SIG-M5 treated with dmso at 0.1 percent for 504 hours (cell line): ENCODE measurements at regions not wholly inside any gene's neighbourhood (a gene's known extent, or its start where the extent isn't known, plus 50 kb on each side); places are given as distances from the start of the nearest gene placed in this dataset.
"Not testable (repeated sequence)": the region's sequence is repeated elsewhere in the genome, so short reads cannot be mapped to it uniquely, and the experiment has no call there.

ENCODE experiments used
- DNase-seq: peaks from one replicate; lab custom pipeline; 2025; ENCODE audit not compliant: unreplicated experiment; lab: John Stamatoyannopoulos, UW

- DNase-seq, result peak; percentile 44
These were observed 79.1 kb upstream of the HES1 start for GRCh38 chr3:194056731-194057415.

DNA sequence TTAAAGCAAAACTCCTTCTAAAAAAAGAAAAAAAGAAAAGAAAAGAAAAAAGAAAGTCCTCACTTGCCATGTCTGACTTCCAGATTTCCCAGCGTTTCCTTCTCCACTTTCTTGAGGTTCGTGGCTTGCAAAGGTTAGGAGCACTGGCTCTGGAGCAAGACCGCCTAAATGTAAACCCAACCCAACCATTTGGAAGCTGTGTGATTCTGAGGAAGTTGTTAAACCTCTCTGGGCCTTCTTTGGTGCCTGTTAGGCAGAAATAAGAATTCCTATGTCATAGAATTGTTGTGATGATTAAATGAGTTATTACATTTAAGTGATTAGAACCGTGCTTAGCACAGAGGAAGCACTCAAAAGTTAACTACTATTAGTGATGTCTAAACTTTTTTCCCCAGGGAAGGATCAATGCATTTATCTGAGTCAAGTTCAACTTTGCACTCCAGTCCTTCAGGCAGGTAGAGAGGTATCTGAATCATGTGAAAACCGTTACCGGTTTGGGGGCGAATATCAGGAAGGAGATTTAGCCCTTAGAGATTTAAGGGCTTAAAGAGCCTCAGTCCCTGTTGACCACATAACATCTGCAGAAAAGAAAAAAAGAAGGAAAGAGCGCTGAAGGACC lies 78.3 kb upstream of the HES1 start:
- DNase-seq, result no peak

GRCh38 chr3:194058189-194058571 lies 77.8 kb upstream of the HES1 start:
- no peak for DNase-seq

DNA sequence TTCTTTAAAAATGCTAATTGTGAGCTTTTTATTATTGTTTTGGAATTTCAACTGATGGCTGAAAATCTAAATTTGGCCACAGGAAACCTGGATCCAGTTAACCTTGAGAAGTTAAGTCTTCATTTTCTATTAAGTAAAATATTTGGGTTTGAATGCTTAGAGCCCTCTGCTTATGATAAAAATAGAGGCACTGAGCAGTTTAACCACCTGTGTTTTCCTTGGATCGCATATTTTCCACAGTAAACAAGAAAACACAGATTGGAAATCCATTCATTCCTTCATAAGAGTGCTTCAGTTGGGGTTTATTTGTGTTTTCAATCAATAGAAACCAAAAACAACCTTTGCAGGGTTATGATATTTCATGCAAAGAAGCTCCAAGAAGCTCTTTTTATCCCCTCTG lies 77.2 kb upstream of the HES1 start:
- no peak for DNase-seq

DNA sequence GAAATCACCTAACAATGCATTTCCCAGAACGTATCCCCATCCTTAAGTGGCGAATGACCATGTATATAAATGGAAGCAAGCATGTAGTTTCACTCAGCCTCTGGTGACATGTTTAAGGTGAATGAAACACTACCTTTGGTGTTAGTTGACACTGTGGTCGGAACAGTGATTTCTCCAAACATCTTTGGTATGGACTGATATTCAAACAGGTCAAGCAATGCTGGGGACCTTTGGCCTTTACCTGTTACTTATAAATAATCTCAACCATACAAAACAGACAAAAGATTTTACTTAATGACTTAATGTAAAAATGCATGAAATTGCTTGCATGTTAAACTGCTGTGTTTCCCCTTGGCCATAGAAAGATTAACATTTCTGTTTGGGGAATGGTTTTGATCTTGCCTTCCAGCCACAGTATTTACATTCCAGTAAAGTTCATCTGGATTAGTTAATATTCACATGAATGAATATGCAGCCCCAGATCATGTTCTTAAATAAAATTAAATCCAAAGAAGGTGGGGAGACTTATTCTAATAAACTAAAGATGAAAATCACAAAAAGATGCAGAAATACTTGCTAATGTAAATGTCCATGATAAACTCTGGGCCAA lies 74.4 kb upstream of the HES1 start:
- DNase-seq, result no peak

GRCh38 chr3:194062830-194063229 lies 73.1 kb upstream of the HES1 start:
- no peak for DNase-seq

DNA sequence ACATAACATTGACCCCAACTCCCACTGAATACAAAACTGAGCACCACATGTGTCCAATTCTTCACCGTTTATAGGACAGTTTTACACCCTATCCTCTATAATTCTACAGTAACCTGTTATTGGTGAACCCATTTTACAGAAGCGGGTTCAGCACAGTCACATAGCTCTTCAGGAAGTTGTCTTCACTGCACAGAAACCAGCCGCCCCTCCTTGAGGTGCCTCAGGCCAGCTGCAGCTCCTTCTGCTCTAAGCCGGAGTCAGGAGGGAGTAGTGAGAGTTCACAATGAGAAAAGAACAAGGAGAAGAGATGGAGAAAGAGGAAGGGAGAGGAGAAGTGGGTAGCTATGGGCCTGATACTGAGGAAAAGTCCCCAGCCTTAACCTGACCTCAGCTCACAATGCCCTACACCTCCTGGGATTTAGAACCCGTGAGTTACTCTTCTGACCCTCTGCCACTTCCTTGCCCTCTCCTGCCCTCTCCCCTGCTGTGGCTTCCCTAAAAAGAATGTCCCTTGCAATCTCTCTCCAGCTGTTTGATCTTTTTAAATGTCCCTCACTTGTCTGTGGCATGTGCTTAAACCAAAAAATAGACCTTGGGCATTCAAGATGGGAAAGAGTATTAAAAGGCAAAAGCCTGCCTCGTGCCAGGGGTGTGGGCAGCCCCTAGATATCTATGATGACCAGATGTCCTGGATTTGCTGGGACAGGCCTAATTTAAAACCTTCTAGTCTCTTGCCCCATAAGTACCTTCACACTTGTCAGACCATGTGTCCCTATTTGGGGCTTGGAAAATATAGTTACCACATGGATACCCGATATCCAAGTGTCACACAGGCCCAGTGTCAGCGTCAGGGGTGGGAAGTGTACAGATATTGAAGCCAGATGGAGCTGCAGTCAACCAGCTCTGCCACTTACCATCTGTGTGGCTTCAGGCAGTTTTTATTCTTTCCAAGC lies 71.3 kb upstream of the HES1 start:
- no peak for DNase-seq

- DNase-seq, result not testable (repeated sequence)
These were observed 68.6 kb upstream of the HES1 start for GRCh38 chr3:194067327-194067726.

GRCh38 chr3:194067949-194068362 lies 68.0 kb upstream of the HES1 start:
- DNase-seq, result no peak

DNA sequence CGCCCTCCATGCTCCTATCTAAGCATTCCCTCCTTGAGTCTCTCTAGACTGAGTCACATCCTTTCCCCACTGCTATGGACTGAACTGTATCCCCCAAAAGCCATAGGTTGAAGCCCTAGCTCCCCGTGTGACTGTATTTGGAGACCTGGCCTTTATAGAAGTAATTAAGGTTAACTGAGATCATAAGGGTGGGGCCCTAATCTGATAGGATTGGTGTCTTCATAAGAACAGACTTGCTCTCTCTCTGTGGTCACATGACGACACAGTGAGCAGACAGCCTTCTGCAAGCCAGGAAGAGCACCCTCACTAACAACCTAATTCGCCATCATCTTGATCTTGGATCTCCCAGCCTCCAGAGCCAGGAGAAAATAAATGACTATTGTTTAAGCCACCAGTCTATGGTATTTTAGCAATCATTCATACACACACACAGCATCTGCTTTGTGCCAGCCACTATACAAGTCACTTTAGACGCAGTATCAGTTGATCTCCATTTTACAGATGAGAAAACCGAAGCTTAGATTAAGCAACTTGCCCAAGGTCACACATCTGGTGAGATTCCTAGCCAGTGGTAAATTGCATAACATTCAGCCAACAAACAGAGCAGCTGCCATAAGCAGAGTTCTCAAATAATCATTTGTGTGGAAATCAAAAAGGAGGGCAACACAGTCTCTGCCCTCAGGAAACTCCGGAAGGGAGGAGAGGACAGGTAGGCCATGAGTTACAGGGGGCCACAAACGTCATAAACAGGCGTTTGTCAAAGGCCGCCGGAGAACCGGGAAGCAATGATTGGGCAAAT lies 66.3 kb upstream of the HES1 start:
- peak; percentile 64 for DNase-seq

DNA sequence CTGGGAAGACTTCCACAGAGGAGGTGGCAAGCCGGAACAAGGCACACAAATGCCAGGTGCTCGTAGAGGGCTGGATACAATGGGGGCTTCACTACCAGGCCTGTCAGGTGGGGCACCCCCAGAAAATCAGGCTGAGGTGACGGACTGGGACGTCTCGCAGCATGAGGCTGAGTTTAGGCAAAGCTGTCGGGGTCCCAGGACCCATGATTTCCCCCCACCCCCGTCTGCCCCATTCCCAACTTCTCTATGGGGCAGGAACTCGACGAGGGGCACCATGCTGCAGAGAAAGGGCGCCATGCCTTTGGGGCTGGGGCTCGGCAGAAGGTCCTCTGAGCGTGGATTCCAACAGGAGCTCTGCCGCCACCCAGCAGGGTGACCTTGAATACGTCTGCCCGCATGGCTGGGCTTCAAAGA lies 65.7 kb upstream of the HES1 start:
- DNase-seq, result no peak

DNA sequence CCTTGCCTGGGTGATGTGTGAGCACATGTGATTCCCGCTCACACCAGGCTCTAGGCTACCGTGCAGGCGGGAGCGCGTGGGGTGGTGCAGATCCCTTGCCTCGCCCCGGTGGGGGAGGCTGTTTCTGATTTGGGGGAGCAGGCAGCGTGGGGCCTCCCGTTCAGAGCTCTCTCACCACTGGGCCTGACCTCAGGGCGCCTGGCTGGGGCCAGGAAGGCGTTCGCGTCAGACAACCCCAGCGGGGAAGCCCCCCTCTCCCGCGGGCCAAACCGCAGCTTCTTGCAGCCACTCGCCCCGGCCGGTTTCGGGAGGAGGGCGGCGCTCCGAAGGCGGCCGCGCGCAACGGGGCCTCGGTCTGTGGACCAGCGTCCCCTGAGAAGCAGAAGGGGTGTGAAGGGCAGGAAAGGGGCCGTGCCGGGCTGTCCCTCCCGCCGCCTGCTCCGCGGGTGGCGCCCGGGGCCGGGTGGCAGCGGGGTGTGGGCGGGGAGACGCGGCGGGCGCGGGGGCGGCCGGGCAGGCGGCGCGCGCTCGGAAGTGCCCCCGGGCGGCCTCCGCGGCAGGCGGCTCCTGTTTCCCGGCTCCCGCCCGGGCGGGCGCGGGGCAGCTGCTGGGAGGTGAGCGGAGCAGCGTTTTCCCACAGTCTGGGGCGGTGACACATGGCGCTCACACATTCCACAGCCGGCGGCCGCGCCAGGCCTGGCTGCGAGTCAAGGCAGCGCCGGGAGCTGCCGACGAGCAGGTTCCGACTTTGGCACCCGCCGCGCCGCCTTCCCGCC lies 65.1 kb upstream of the HES1 start:
- DNase-seq, result peak; percentile 70

GRCh38 chr3:194072097-194072428 lies 63.9 kb upstream of the HES1 start:
- no peak for DNase-seq

DNA sequence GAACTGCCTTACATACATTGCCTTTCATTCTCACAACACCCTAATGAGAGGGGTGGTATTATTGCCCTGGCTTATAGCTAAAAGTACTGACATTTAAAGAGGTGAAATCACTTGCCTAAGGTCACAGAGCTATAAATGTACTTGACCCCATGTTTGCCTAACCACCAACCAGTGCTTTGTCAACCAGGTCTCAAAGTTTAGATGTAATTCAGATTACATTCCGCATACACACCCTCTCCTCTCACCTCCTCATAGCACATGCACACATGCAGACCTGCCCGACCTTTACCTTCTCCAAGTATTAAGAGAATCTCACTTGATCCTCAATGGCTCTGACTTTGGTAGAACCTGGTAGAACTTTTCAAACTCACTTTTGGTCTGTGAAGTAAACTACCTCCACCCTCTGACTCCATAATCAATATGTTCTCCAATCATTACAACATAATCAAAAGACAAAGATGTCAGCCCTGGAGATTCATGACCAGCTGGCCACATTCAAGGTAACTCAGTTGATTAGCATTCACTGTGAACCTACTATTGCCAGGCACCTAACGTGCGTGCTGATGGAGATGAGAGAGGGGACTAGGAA lies 63.2 kb upstream of the HES1 start:
- DNase-seq, result no peak

GRCh38 chr3:194073926-194074325 lies 62.0 kb upstream of the HES1 start:
- no peak for DNase-seq

DNA sequence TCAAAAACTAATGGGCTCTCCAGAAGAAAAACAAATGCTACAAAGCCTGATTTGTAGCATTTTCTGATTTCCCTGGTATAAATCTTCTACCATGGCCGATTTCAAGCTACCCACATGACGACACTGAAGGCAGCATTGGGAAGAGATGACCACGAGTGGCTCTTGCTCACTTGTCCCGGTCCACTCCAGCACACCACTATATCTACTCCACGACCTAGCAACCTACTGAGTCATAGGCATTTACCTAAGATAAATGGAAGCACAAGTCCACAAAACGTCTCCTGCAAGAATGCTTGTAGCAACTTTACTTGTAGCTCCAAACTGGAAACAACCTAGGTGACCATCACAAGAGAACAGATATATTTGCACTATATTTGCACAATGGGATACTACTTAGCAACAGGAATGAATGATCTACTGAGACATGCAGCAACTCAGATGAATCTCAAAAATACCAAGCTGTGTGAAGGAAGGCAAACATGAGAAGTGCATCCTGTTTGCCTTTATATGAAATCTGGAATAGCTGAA lies 60.8 kb upstream of the HES1 start:
- no peak for DNase-seq

- DNase-seq, result peak; percentile 20
These were observed 60.0 kb upstream of the HES1 start for GRCh38 chr3:194075802-194076460.

- DNase-seq, result no peak
These were observed 59.5 kb upstream of the HES1 start for GRCh38 chr3:194076475-194076874.

DNA sequence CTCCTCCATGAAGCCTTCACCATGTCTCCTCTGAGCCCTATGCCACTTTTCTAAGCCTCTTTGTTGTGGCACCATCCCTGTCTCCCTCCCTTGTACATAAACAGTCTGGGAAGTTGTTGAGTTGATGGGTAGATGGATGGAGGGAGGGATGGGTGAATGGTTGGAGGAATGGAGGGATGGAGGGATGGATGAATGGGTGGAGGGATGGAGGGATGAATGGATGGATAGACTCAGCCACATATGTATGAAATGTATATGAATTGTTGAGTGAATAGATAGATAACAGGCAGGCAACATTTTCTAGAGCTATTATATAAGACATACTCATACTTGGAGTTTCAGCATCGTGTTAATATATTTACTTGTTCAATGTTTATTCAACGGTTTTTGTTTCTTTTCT lies 58.3 kb upstream of the HES1 start:
- DNase-seq, result no peak
